Natural killer cell (primary cell): ENCODE measurements at regions not wholly inside any gene's neighbourhood (a gene's known extent, or its start where the extent isn't known, plus 50 kb on each side); places are given as distances from the start of the nearest gene placed in this dataset.
"Not testable (repeated sequence)": the region's sequence is repeated elsewhere in the genome, so short reads cannot be mapped to it uniquely, and the experiment has no call there.

Source experiments
- ATAC-seq, 3 donors: fragments of 150-1000 bp in 2 of 3; fragments of 200-7000 bp in 1 of 3; cut with Tn5 transposase; 1 replicate in 1 of 3; 2 replicates in 2 of 3; pipeline ENCODE4 v1.10.0; 2021; ENCODE audit warnings: mild to moderate bottlenecking in 2 of 3, moderate library complexity in 2 of 3
- DNase-seq, 2 donors: peaks; one replicate each; pipeline versions ENCODE4 v3.0.0 to v3.0.0-alpha.2; 2013 to 2021; ENCODE audit warnings: mixed read lengths in 1 of 2
- H3K27ac ChIP-seq: one replicate; pipeline ENCODE4 v1.5.1; 2013; ENCODE audit warnings: mild to moderate bottlenecking, low read length
- H3K27me3 ChIP-seq: one replicate; pipeline ENCODE4 v1.6.1; 2013; ENCODE audit warnings: low read length; ENCODE audit not compliant: control insufficient read depth, insufficient read depth
- H3K36me3 ChIP-seq: one replicate; pipeline ENCODE4 v1.6.1; 2013; ENCODE audit warnings: low read length; ENCODE audit not compliant: control insufficient read depth, insufficient read depth
- H3K4me1 ChIP-seq: one replicate; pipeline ENCODE4 v1.6.1; 2013; ENCODE audit warnings: low read length; ENCODE audit not compliant: control insufficient read depth, insufficient read depth
- H3K4me3 ChIP-seq: one replicate; pipeline ENCODE4 v1.5.1; 2013; ENCODE audit warnings: low read length
- H3K9me3 ChIP-seq: one replicate; pipeline ENCODE4 v1.6.1; 2013; ENCODE audit warnings: low read length; ENCODE audit not compliant: control insufficient read depth, insufficient read depth
- H3K27ac Mint-ChIP-seq, 2 donors: one replicate each; pipeline ENCODE4 v1.8.0; 2022; ENCODE audit warnings: mild to moderate bottlenecking in 2 of 2, mixed read lengths in 2 of 2, moderate library complexity in 1 of 2
- H3K27me3 Mint-ChIP-seq, 2 donors: one replicate each; pipeline ENCODE4 v1.8.0; 2022; ENCODE audit warnings: low read depth in 2 of 2, mixed read lengths in 2 of 2
- H3K36me3 Mint-ChIP-seq: one replicate; pipeline ENCODE4 v1.8.0; 2022; ENCODE audit warnings: mixed read lengths
- H3K4me1 Mint-ChIP-seq, 2 donors: one replicate each; pipeline ENCODE4 v1.8.0; 2022; ENCODE audit warnings: mixed read lengths in 2 of 2
- H3K4me3 Mint-ChIP-seq: one replicate; pipeline ENCODE4 v1.8.0; 2022; ENCODE audit warnings: mild to moderate bottlenecking, moderate library complexity, mixed read lengths
- H3K9me3 Mint-ChIP-seq, 2 donors: one replicate each; pipeline ENCODE4 v1.8.0; 2022; ENCODE audit warnings: mixed read lengths in 2 of 2
- CTCF ChIP-seq: fragments of 200-600 bp; IDR thresholded peaks from one replicate; pipeline ENCODE4 v1.8.0; 2022; ENCODE audit warnings: antibody characterized with exemption
- WGBS: methylation state at CpG from one replicate; pipeline ENCODE4 v1.1.7; 2013; ENCODE audit warnings: missing lambda C conversion rate; ENCODE audit not compliant: insufficient coverage; 5-methylcytosine and 5-hydroxymethylcytosine counted together
- intact Hi-C: fragments of 100-400 bp; cut with micrococcal nuclease; formaldehyde crosslinking; loops from one replicate; pipeline ENCODE4 v1.14.2; 2022

GRCh38 chr6:101086473-101086872 lies 205.3 kb upstream of the ASCC3 start:
- H3K36me3 Mint-ChIP-seq: peaks cover 16% of the 10 kb centered on the region
- Histone ChIP-seq H3K4me3 (no peak overlapping the region), H3K4me1 (no peaks in the 10 kb centered on the region), H3K27ac (no peak overlapping the region), H3K9me3 (peaks cover 1% of the 10 kb centered on the region), H3K27me3 (no peaks in the 10 kb centered on the region), H3K36me3 (no peaks in the 10 kb centered on the region)
- H3K27ac Mint-ChIP-seq: no peak overlapping the region
- ATAC-seq (no peak), DNase-seq (no peak)
- no peaks in the 10 kb centered on the region for H3K4me1 Mint-ChIP-seq
- intact Hi-C loops: no loop called here
- TF ChIP-seq CTCF: no peak
- 38% methylated on average over 1 of the region's 1 CpG for WGBS
- no peak overlapping the region for H3K4me3 Mint-ChIP-seq
- no peaks in the 10 kb centered on the region for H3K27me3 Mint-ChIP-seq
- peaks cover 21 to 24% of the 10 kb centered on the region in 2 donors for H3K9me3 Mint-ChIP-seq

GRCh38 chr6:101088594-101088993 lies 207.5 kb upstream of the ASCC3 start:
- no peaks in the 10 kb centered on the region for H3K27me3 ChIP-seq
- no peak for ATAC-seq
- TF ChIP-seq CTCF: no peak
- intact Hi-C loops: no loop called here
- H3K36me3 Mint-ChIP-seq: peaks cover 17% of the 10 kb centered on the region
- no peaks in the 10 kb centered on the region for H3K36me3 ChIP-seq
- WGBS: 100% methylated on average over 1 of the region's 2 CpGs
- no peak overlapping the region for H3K4me3 Mint-ChIP-seq
- no peaks in the 10 kb centered on the region for H3K27me3 Mint-ChIP-seq
- H3K27ac ChIP-seq: no peak overlapping the region
- H3K4me1 ChIP-seq: no peaks in the 10 kb centered on the region
- H3K9me3 ChIP-seq: peaks cover 11% of the 10 kb centered on the region
- no peak overlapping the region for H3K27ac Mint-ChIP-seq
- no peaks in the 10 kb centered on the region for H3K4me1 Mint-ChIP-seq
- H3K9me3 Mint-ChIP-seq: peaks cover 25 to 29% of the 10 kb centered on the region in 2 donors
- DNase-seq: no peak
- H3K4me3 ChIP-seq: no peak overlapping the region

- no peaks in the 10 kb centered on the region for H3K4me1 Mint-ChIP-seq
- no peak overlapping the region for H3K27ac ChIP-seq
- no CpG with 5 or more reads among the region's 1 CpG for WGBS
- DNase-seq: no peak
- ATAC-seq: no peak
- H3K27ac Mint-ChIP-seq: no peak overlapping the region
- no peak overlapping the region for H3K4me3 Mint-ChIP-seq
- no peaks in the 10 kb centered on the region for H3K4me1 ChIP-seq
- H3K9me3 ChIP-seq: peaks cover 11% of the 10 kb centered on the region
- H3K36me3 ChIP-seq: no peaks in the 10 kb centered on the region
- peaks cover 25 to 29% of the 10 kb centered on the region in 2 donors for H3K9me3 Mint-ChIP-seq
- H3K36me3 Mint-ChIP-seq: peaks cover 17% of the 10 kb centered on the region
- H3K27me3 Mint-ChIP-seq: no peaks in the 10 kb centered on the region
- intact Hi-C loops: no loop called here
- TF ChIP-seq CTCF: no peak
- H3K4me3 ChIP-seq: no peak overlapping the region
- H3K27me3 ChIP-seq: no peaks in the 10 kb centered on the region
These were observed 208.5 kb upstream of the ASCC3 start for GRCh38 chr6:101089640-101090039.

GRCh38 chr6:101090281-101090680 lies 209.2 kb upstream of the ASCC3 start:
- no peak for TF ChIP-seq CTCF
- Histone ChIP-seq H3K36me3 (no peaks in the 10 kb centered on the region), H3K27me3 (no peaks in the 10 kb centered on the region), H3K27ac (no peak overlapping the region), H3K9me3 (peaks cover 11% of the 10 kb centered on the region), H3K4me1 (no peaks in the 10 kb centered on the region), H3K4me3 (no peak overlapping the region)
- Mint-ChIP-seq H3K36me3 (peaks cover 17% of the 10 kb centered on the region), H3K27ac (no peak overlapping the region), H3K4me1 (no peaks in the 10 kb centered on the region), H3K9me3 (peaks cover 25 to 29% of the 10 kb centered on the region in 2 donors), H3K27me3 (no peaks in the 10 kb centered on the region), H3K4me3 (no peak overlapping the region)
- no peak for ATAC-seq
- DNase-seq: no peak
- intact Hi-C loops: no loop called here

GRCh38 chr6:101098605-101099004 lies 217.5 kb upstream of the ASCC3 start:
- ATAC-seq, H3K27ac Mint-ChIP-seq, H3K4me3 Mint-ChIP-seq, H3K4me1 ChIP-seq, H3K36me3 ChIP-seq, H3K9me3 ChIP-seq, H3K4me3 ChIP-seq, H3K27ac ChIP-seq, DNase-seq, H3K27me3 ChIP-seq, H3K27me3 Mint-ChIP-seq, H3K36me3 Mint-ChIP-seq, H3K4me1 Mint-ChIP-seq, intact Hi-C loops: not testable (repeated sequence)
- peaks cover 17 to 18% of the 10 kb centered on the region in 2 donors for H3K9me3 Mint-ChIP-seq
